Heart right ventricle (tissue), 16 donors: ENCODE measurements at regions not wholly inside any gene's neighbourhood (a gene's known extent, or its start where the extent isn't known, plus 50 kb on each side); places are given as distances from the start of the nearest gene placed in this dataset.
A peak's percentile ranks its signal among the peaks of the same experiment; 100 is the strongest.
"Not testable (repeated sequence)": the region's sequence is repeated elsewhere in the genome, so short reads cannot be mapped to it uniquely, and the experiment has no call there.

Experiments used
- ATAC-seq, 8 donors: fragments of 200-7000 bp; cut with Tn5 transposase; one replicate each; pipeline ENCODE4 v1.9.1; 2020; ENCODE audit warnings: mild to moderate bottlenecking in 8 of 8, moderate library complexity in 8 of 8, moderate number of reproducible peaks in 1 of 8
- DNase-seq, 2 donors: peaks; one replicate each; pipeline ENCODE4 v3.0.0-alpha.2; 2020
- H3K27ac ChIP-seq, 10 donors: fragments of 200-600 bp; sonication (generic) in 2 of 10; one replicate each; pipeline versions ENCODE4 v1.5.0 to v1.8.0; 2020 to 2022; ENCODE audit warnings: mild to moderate bottlenecking in 3 of 10
- H3K27me3 ChIP-seq, 7 donors: fragments of 200-600 bp; one replicate each; pipeline ENCODE4 v1.8.0; 2021 to 2022; ENCODE audit warnings: mild to moderate bottlenecking in 2 of 7
- H3K36me3 ChIP-seq, 9 donors: fragments of 200-600 bp; sonication (generic) in 1 of 9; one replicate each; pipeline versions ENCODE4 v1.5.0 to v1.8.0; 2020 to 2022; ENCODE audit warnings: mild to moderate bottlenecking in 2 of 9
- H3K4me1 ChIP-seq, 9 donors: fragments of 200-600 bp; sonication (generic) in 1 of 9; one replicate each; pipeline versions ENCODE4 v1.5.0 to v1.8.0; 2020 to 2022; ENCODE audit warnings: mild to moderate bottlenecking in 4 of 9
- H3K4me3 ChIP-seq, 10 donors: fragments of 200-600 bp; sonication (generic) in 2 of 10; one replicate each; pipeline versions ENCODE4 v1.5.0 to v1.8.0; 2020 to 2022; ENCODE audit warnings: mild to moderate bottlenecking in 7 of 10, moderate library complexity in 2 of 10
- H3K9me3 ChIP-seq, 11 donors: fragments of 200-600 bp in 10 of 11; sonication (generic) in 2 of 11; one replicate each; pipeline versions ENCODE4 v1.5.0 to v1.8.0; 2013 to 2022; ENCODE audit warnings: mild to moderate bottlenecking in 2 of 11, control low read depth in 1 of 11, moderate library complexity in 1 of 11
- CTCF ChIP-seq, 9 donors: fragments of 200-600 bp; sonication (generic) in 2 of 9; IDR thresholded peaks; one replicate each; pipeline versions ENCODE4 v1.5.0 to v1.8.0; 2021 to 2022; ENCODE audit warnings: antibody characterized with exemption in 9 of 9, mild to moderate bottlenecking in 5 of 9, moderate library complexity in 1 of 9
- WGBS, 2 donors: extraction: QIAGEN DNeasy Blood & Tissue Kit; methylation state at CpG; one replicate each; pipeline ENCODE4 v1.1.7; 2013; ENCODE audit warnings: inconsistent platforms in 1 of 2; 5-methylcytosine and 5-hydroxymethylcytosine counted together
- intact Hi-C, 10 donors: fragments of 100-400 bp; cut with DNase I; formaldehyde crosslinking; loops; one replicate each; pipeline versions ENCODE4 v1.11.1 to v1.14.2; 2022
- donor health status: Arrhythmogenic right ventricular cardiomyopathy.
- donor health status: ischemic (EF 13 %, LVEDD 7.1; RV severe dilation, severe dysfunction).
- donor health status: healthy with polysubstance abuse.
- donor health status: DM: no; HTN: yes; CAD: no.
- donor health status: DM: no; HTN: no; CAD: no.
- donor health status: ischemic (EF 25% LVEDD 6.9; RV normal size, moderate dysfunction).
- donor health status: ischemic (EF 25% LVEDD 5.7; RV mildly dilated, moderate dysfunction).
- donor health status: healthy.
- donor health status: DM: yes; HTN: yes; CAD: no.
- donor health status: Ischemic cardiomyopathy.
- donor health status: ischemic (EF 35%, LVEDD 5.7; RV mildly dilated, moderate dysfunction).
- donor health status: nonischemic (EF 11% LVEDD 7.7; RV severe dilation, severe dysfunction).
- donor health status: DM: yes; HTN: yes; CAD: no.
- donor health status: PGD.
- donor health status: ischemic (EF 29% LVEDD 5.4; RV normal size, mild dysfunction).
- donor health status: nonischemic (EF 23%, LVEDD 6.1; RV moderate dilation, normal function).

GRCh38 chr11:25483915-25484635 lies 847.9 kb upstream of the ANO3 start:
- ATAC-seq (peak in 2 of 8 donors; percentile 37 to 46), DNase-seq (no peak)
- Histone ChIP-seq H3K27me3 (no peaks in the 10 kb centered on the region), H3K36me3 (no peaks in the 10 kb centered on the region), H3K4me1 (no peaks in the 10 kb centered on the region), H3K27ac (peak overlapping the region in 1 of 10 donors; percentile 10), H3K9me3 (no peaks in the 10 kb centered on the region), H3K4me3 (no peak overlapping the region)
- intact Hi-C loops, result no loop called here
- 60 to 66% methylated on average over 5 of the region's 5 CpGs for WGBS, 2 donors
- no peak for TF ChIP-seq CTCF (IDR thresholded peaks at IDR 0.05)

DNA sequence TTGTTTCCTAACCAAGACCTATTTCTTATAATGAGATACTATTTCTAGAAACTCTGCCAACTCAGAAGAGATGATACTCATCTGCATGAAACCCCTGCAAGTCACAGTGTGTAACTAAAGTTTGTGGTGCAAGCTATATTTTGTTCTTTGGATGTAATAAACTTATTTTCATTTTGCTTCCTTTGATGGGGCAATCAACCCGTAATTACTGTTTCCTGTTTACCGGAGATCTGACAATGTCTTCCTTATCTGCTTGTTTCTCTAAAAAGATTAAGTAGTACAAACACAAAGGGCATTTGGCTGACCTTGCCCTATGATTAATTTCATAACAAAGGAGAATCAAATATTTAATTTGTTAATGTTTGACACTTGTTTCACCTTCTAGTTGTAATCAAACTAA lies 846.6 kb upstream of the ANO3 start:
- WGBS, 2 donors, result 12 to 22% methylated on average over 2 of the region's 2 CpGs
- DNase-seq, result no peak
- Histone ChIP-seq H3K9me3 (no peaks in the 10 kb centered on the region), H3K27ac (no peak overlapping the region), H3K36me3 (no peaks in the 10 kb centered on the region), H3K27me3 (no peaks in the 10 kb centered on the region), H3K4me1 (no peaks in the 10 kb centered on the region), H3K4me3 (no peak overlapping the region)
- intact Hi-C loops, result no loop called here
- TF ChIP-seq CTCF (IDR thresholded peaks at IDR 0.05), result no peak
- ATAC-seq, result no peak

DNA sequence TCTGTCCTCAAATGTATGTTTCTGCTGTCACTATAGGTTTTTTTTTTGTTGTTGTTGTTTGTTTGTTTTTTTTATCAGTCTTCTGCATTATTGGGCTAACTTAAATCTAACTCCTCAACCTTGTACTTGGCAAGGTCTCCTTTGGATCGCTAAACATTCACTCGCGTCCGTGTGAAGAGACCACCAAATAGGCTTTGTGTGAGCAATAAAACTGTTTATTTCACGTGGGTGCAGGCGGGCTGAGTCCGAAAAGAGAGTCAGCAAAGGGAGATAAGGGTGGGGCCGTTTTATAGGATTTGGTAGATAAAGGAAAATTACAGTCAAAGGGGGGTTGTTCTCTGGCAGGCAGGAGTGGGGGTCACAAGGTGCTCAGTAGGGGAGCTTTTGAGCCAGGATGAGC lies 845.6 kb upstream of the ANO3 start:
- H3K4me3 ChIP-seq, H3K27ac ChIP-seq, H3K36me3 ChIP-seq, H3K4me1 ChIP-seq, DNase-seq, H3K9me3 ChIP-seq, H3K27me3 ChIP-seq, intact Hi-C loops, ATAC-seq: not testable (repeated sequence)
- 49 to 58% methylated on average over 8 of the region's 8 CpGs for WGBS, 2 donors

DNA sequence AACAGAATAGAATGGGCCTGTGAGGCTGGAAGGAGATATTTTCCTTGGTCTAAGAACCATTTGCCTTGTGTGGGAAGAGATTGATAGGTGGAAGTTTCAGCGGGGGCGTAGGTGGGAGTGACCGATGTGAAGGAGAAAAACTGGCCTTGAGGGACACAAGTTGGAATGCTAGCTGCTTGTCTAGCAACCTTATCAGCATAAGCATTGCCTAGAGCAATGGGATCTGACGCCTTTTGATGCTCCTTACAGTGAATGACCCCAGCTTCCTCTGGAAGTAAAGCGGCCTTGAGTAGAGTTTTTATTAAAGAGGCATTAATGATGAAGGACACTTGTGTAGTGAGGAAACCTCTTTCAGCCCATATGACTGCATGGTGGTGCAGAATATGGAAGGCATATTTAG lies 843.8 kb upstream of the ANO3 start:
- H3K4me3 ChIP-seq, H3K27me3 ChIP-seq, intact Hi-C loops, H3K27ac ChIP-seq, ATAC-seq, H3K4me1 ChIP-seq, H3K9me3 ChIP-seq, H3K36me3 ChIP-seq, DNase-seq: not testable (repeated sequence)
- whole genome bisulfite sequencing, 2 donors, result 65 to 74% methylated on average over 4 of the region's 5 CpGs

GRCh38 chr11:25501426-25501825 lies 830.5 kb upstream of the ANO3 start:
- H3K9me3 ChIP-seq, H3K4me3 ChIP-seq, ATAC-seq, DNase-seq, H3K36me3 ChIP-seq, H3K27ac ChIP-seq, H3K27me3 ChIP-seq, H3K4me1 ChIP-seq, intact Hi-C loops: not testable (repeated sequence)
- WGBS, 2 donors, result 53 to 59% methylated on average over 7 of the region's 7 CpGs

DNA sequence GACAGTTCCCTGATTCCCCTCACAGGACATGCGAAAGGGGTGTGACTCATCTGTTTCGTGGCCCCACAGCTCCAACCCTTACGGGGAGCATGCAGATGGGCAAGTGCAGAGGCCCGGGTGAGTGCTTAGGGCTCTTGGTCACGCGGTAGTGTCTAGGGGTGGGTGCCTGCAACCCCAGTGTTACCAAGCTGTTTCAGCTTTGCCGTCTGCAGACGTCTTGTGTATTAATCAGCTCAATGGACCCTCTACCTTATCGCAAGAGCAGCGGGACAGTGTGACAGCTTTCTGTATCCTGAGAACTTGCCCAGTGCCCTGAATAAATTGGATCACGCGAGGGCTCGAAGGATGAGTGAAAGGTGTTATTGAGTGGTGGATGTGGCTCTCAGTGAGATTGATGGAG lies 816.4 kb upstream of the ANO3 start:
- peaks cover 0 to 9% (median 0%) of the 10 kb centered on the region in 11 donors for H3K9me3 ChIP-seq
- 87 to 94% methylated on average over 13 of the region's 13 CpGs for WGBS, 2 donors
- ATAC-seq, result no peak
- no peaks in the 10 kb centered on the region for H3K36me3 ChIP-seq
- no peaks in the 10 kb centered on the region for H3K27me3 ChIP-seq
- no peak for TF ChIP-seq CTCF (IDR thresholded peaks at IDR 0.05)
- H3K27ac ChIP-seq, result no peak overlapping the region
- DNase-seq, result no peak
- intact Hi-C loops, result no loop called here
- H3K4me3 ChIP-seq, result no peak overlapping the region
- no peaks in the 10 kb centered on the region for H3K4me1 ChIP-seq
